ENCODE measurements at regions not wholly inside any gene's neighbourhood (a gene's known extent, or its start where the extent isn't known, plus 50 kb on each side); places are given as distances from the start of the nearest gene placed in this dataset.

GRCh38 chr2:18932853-18933252 lies 343.5 kb upstream of the NT5C1B start:
- Histone ChIP-seq H2AFZ (ENCODE audit: low read depth, low read length) (no peak overlapping the region), H4K20me1 (ENCODE audit: insufficient read depth, low read length) (no peaks in the 10 kb centered on the region), H3K9me3 (ENCODE audit: insufficient read depth, low read length) (no peaks in the 10 kb centered on the region), H3K27ac (ENCODE audit: low read length) (no peak overlapping the region), H3K79me2 (ENCODE audit: low read length) (no peaks in the 10 kb centered on the region), H3K4me1 (ENCODE audit: low read length) (peaks cover 10% of the 10 kb centered on the region), H3K4me3 (ENCODE audit: low read length) (no peak overlapping the region), H3K36me3 (replicated peaks; ENCODE audit: low read depth, low read length) (no peaks in the 10 kb centered on the region), H3K27me3 (ENCODE audit: low read depth, low read length) (no peaks in the 10 kb centered on the region), H3K4me2 (ENCODE audit: low read length) (no peak overlapping the region), H3K9ac (ENCODE audit: low read length) (no peak overlapping the region)
- TF ChIP-seq EZH2phosphoT487 (IDR thresholded peaks at IDR 0.05; ENCODE audit: low read depth), result no peak

GRCh38 chr2:18930971-18931370 lies 341.6 kb upstream of the NT5C1B start:
- Histone ChIP-seq H4K20me1 (ENCODE audit: insufficient read depth, low read length) (no peaks in the 10 kb centered on the region), H3K9ac (ENCODE audit: low read length) (no peak overlapping the region), H3K27ac (ENCODE audit: low read length) (no peak overlapping the region), H3K4me3 (ENCODE audit: low read length) (no peak overlapping the region), H3K36me3 (replicated peaks; ENCODE audit: low read depth, low read length) (no peaks in the 10 kb centered on the region), H3K4me2 (ENCODE audit: low read length) (no peak overlapping the region), H3K4me1 (ENCODE audit: low read length) (peaks cover 9% of the 10 kb centered on the region), H2AFZ (ENCODE audit: low read depth, low read length) (no peak overlapping the region), H3K79me2 (ENCODE audit: low read length) (no peaks in the 10 kb centered on the region), H3K27me3 (ENCODE audit: low read depth, low read length) (no peaks in the 10 kb centered on the region), H3K9me3 (ENCODE audit: insufficient read depth, low read length) (no peaks in the 10 kb centered on the region)
- TF ChIP-seq CTCF (IDR thresholded peaks at IDR 0.05; ENCODE audit: low read depth, low read length) (no peak), EZH2phosphoT487 (IDR thresholded peaks at IDR 0.05; ENCODE audit: low read depth) (no peak)

- no peaks in the 10 kb centered on the region for H4K20me1 ChIP-seq (ENCODE audit: insufficient read depth, low read length)
- H3K79me2 ChIP-seq (ENCODE audit: low read length), result no peaks in the 10 kb centered on the region
Observed at GRCh38 chr2:18927525-18928232, 338.3 kb upstream of the NT5C1B start.

GRCh38 chr2:18926631-18927524 lies 337.5 kb upstream of the NT5C1B start:
- no peaks in the 10 kb centered on the region for H4K20me1 ChIP-seq (ENCODE audit: insufficient read depth, low read length)
- no peak overlapping the region for H3K27ac ChIP-seq (ENCODE audit: low read length)
- H3K9ac ChIP-seq (ENCODE audit: low read length), result no peak overlapping the region
- H3K4me3 ChIP-seq (ENCODE audit: low read length), result no peak overlapping the region
- H3K36me3 ChIP-seq (replicated peaks; ENCODE audit: low read depth, low read length), result no peaks in the 10 kb centered on the region
- H3K4me1 ChIP-seq (ENCODE audit: low read length), result peaks cover 9% of the 10 kb centered on the region
- no peak overlapping the region for H3K4me2 ChIP-seq (ENCODE audit: low read length)
- H3K9me3 ChIP-seq (ENCODE audit: insufficient read depth, low read length), result no peaks in the 10 kb centered on the region
- TF ChIP-seq CTCF (IDR thresholded peaks at IDR 0.05; ENCODE audit: low read depth, low read length) (no peak), EZH2phosphoT487 (IDR thresholded peaks at IDR 0.05; ENCODE audit: low read depth) (no peak)
- no peaks in the 10 kb centered on the region for H3K27me3 ChIP-seq (ENCODE audit: low read depth, low read length)
- H3K79me2 ChIP-seq (ENCODE audit: low read length), result no peaks in the 10 kb centered on the region
- no peak overlapping the region for H2AFZ ChIP-seq (ENCODE audit: low read depth, low read length)

More at GRCh38 chr2:18927525-18928232, 338.3 kb upstream of the NT5C1B start:
- TF ChIP-seq EZH2phosphoT487 (IDR thresholded peaks at IDR 0.05; ENCODE audit: low read depth) (no peak), CTCF (IDR thresholded peaks at IDR 0.05; ENCODE audit: low read depth, low read length) (no peak)
- H3K27ac ChIP-seq (ENCODE audit: low read length), result no peak overlapping the region
- no peak overlapping the region for H3K4me2 ChIP-seq (ENCODE audit: low read length)
- H3K4me1 ChIP-seq (ENCODE audit: low read length), result peaks cover 9% of the 10 kb centered on the region
- no peak overlapping the region for H2AFZ ChIP-seq (ENCODE audit: low read depth, low read length)
- no peaks in the 10 kb centered on the region for H3K36me3 ChIP-seq (replicated peaks; ENCODE audit: low read depth, low read length)
- no peak overlapping the region for H3K4me3 ChIP-seq (ENCODE audit: low read length)
- no peak overlapping the region for H3K9ac ChIP-seq (ENCODE audit: low read length)
- no peaks in the 10 kb centered on the region for H3K9me3 ChIP-seq (ENCODE audit: insufficient read depth, low read length)
- no peaks in the 10 kb centered on the region for H3K27me3 ChIP-seq (ENCODE audit: low read depth, low read length)
